Spleen (tissue), 11 donors: ENCODE measurements at regions not wholly inside any gene's neighbourhood (a gene's known extent, or its start where the extent isn't known, plus 50 kb on each side); places are given as distances from the start of the nearest gene placed in this dataset.

Experiments used
- DNase-seq: peaks from one replicate; pipeline ENCODE4 v3.0.0-alpha.2; 2020
- H3K27ac ChIP-seq, 8 donors: fragments of 200-600 bp; sonication (generic) in 7 of 8; 1 replicate in 4 of 8; 2 replicates in 4 of 8; pipeline versions ENCODE4 v1.5.0 to v1.8.0; 2016 to 2021; ENCODE audit warnings: inconsistent platforms in 4 of 8, mild to moderate bottlenecking in 4 of 8, moderate library complexity in 1 of 8
- H3K27me3 ChIP-seq, 7 donors: fragments of 200-600 bp; sonication (generic) in 6 of 7; replicated peaks in 1 of 7; 1 replicate in 4 of 7; 2 replicates in 3 of 7; pipeline versions ENCODE4 v1.5.0 to v1.8.0; 2016 to 2021; ENCODE audit warnings: inconsistent platforms in 3 of 7, mild to moderate bottlenecking in 1 of 7
- H3K36me3 ChIP-seq, 6 donors: fragments of 200-600 bp; sonication (generic) in 5 of 6; 1 replicate in 4 of 6; 2 replicates in 2 of 6; pipeline versions ENCODE4 v1.5.0 to v1.8.0; 2016 to 2021; ENCODE audit warnings: inconsistent platforms in 2 of 6
- H3K4me1 ChIP-seq, 6 donors: fragments of 200-600 bp; sonication (generic) in 5 of 6; 1 replicate in 3 of 6; 2 replicates in 3 of 6; pipeline versions ENCODE4 v1.5.0 to v1.8.0; 2016 to 2021; ENCODE audit warnings: inconsistent platforms in 3 of 6
- H3K4me3 ChIP-seq, 8 donors: fragments of 200-600 bp; sonication (generic) in 7 of 8; 1 replicate in 4 of 8; 2 replicates in 4 of 8; pipeline versions ENCODE4 v1.5.0 to v1.8.0; 2016 to 2021; ENCODE audit warnings: inconsistent platforms in 4 of 8, mild to moderate bottlenecking in 4 of 8, moderate library complexity in 2 of 8
- H3K9me3 ChIP-seq, 8 donors: fragments of 200-600 bp; sonication (generic) in 7 of 8; 1 replicate in 4 of 8; 2 replicates in 4 of 8; pipeline versions ENCODE4 v1.5.0 to v1.8.0; 2016 to 2021; ENCODE audit warnings: inconsistent platforms in 4 of 8
- CTCF ChIP-seq, 11 experiments: fragments of 200-600 bp in 7 of 11; fragments of 450-650 bp in 4 of 11; sonication (generic) in 4 of 11; IDR thresholded peaks in 8 of 11; conservative IDR thresholded peaks in 3 of 11; 1 replicate in 7 of 11; 2 replicates in 4 of 11; pipeline versions ENCODE4 v1.4.0 to v1.8.0; 2016 to 2021; ENCODE audit warnings: antibody characterized with exemption in 11 of 11, inconsistent platforms in 4 of 11, mild to moderate bottlenecking in 1 of 11
- POLR2A ChIP-seq, 3 donors: fragments of 450-650 bp; IDR thresholded peaks; one replicate each; pipeline ENCODE4 v1.5.1; 2017; ENCODE audit warnings: antibody characterized with exemption in 3 of 3, mild to moderate bottlenecking in 1 of 3
- POLR2AphosphoS5 ChIP-seq, 3 donors: sonication (generic); formaldehyde crosslinking; IDR thresholded peaks; one replicate each; pipeline ENCODE4 v1.5.1; 2017; ENCODE audit warnings: antibody characterized with exemption in 3 of 3
- WGBS, 5 donors: extraction: QIAGEN DNeasy Blood & Tissue Kit in 3 of 5; methylation state at CpG; one replicate each; pipeline versions ENCODE4 v1.1.5 to v1.1.7; 2013 to 2018; 5-methylcytosine and 5-hydroxymethylcytosine counted together
- intact Hi-C: fragments of 100-400 bp; cut with DNase I; formaldehyde crosslinking; loops from one replicate; pipeline ENCODE4 v1.15.0; 2023; ENCODE audit warnings: low total_unique reads
- donor health status: healthy with polysubstance abuse.
- donor health status: DM: no; HTN: no; CAD: no; lungs with moderate emphysema.
- donor health status: DM: no; HTN: no; CAD: no.
- donor health status: Bipolar disorder and iron deficiency.
- donor health status: healthy.
- donor health status: DM: no; HTN: no; CAD: no.
- donor health status: DM: yes; HTN: yes; CAD: no.

- DNase-seq, result no peak
- H3K4me3 ChIP-seq, result no peak overlapping the region
- H3K27me3 ChIP-seq, result peaks cover 0 to 3% (median 0%) of the 10 kb centered on the region in 7 donors
- H3K9me3 ChIP-seq, result no peaks in the 10 kb centered on the region
- H3K4me1 ChIP-seq, result no peaks in the 10 kb centered on the region
- TF ChIP-seq POLR2AphosphoS5 (IDR thresholded peaks at IDR 0.05), result no peak
- TF ChIP-seq POLR2A (IDR thresholded peaks at IDR 0.05), result no peak
- TF ChIP-seq CTCF (IDR thresholded peaks at IDR 0.05 in 8 of 11, conservative IDR thresholded peaks at IDR 0.05 in 3 of 11), result no peak
- H3K36me3 ChIP-seq, result no peaks in the 10 kb centered on the region
- H3K27ac ChIP-seq, result no peak overlapping the region
- intact Hi-C loops, result no loop called here
- 68 to 92% (median 76%) methylated on average over 2 of the region's 2 CpGs for WGBS, 5 donors
Observed at GRCh38 chr11:109148669-109149068, 273.3 kb upstream of the C11orf87 start.

GRCh38 chr11:109150581-109150980, 271.4 kb upstream of the C11orf87 start:
- Histone ChIP-seq H3K36me3 (no peaks in the 10 kb centered on the region), H3K4me1 (no peaks in the 10 kb centered on the region), H3K9me3 (peaks cover 0 to under 1% (median 0%) of the 10 kb centered on the region in 8 donors), H3K27ac (no peak overlapping the region), H3K27me3 (peaks cover 0 to 3% (median 0%) of the 10 kb centered on the region in 7 donors), H3K4me3 (no peak overlapping the region)
- intact Hi-C loops, result no loop called here
- WGBS, 5 donors, result 33 to 74% (median 69%) methylated on average over 2 of the region's 2 CpGs
- DNase-seq, result no peak
- TF ChIP-seq POLR2A (IDR thresholded peaks at IDR 0.05) (no peak), CTCF (IDR thresholded peaks at IDR 0.05 in 8 of 11, conservative IDR thresholded peaks at IDR 0.05 in 3 of 11) (no peak), POLR2AphosphoS5 (IDR thresholded peaks at IDR 0.05) (no peak)

GRCh38 chr11:109153836-109154235, 268.2 kb upstream of the C11orf87 start:
- peaks cover 0 to 16% (median 4%) of the 10 kb centered on the region in 8 donors for H3K9me3 ChIP-seq
- no peak for DNase-seq
- H3K27ac ChIP-seq, result no peak overlapping the region
- TF ChIP-seq POLR2A (IDR thresholded peaks at IDR 0.05) (no peak), POLR2AphosphoS5 (IDR thresholded peaks at IDR 0.05) (no peak), CTCF (IDR thresholded peaks at IDR 0.05 in 8 of 11, conservative IDR thresholded peaks at IDR 0.05 in 3 of 11) (no peak)
- H3K27me3 ChIP-seq, result no peaks in the 10 kb centered on the region
- no peak overlapping the region for H3K4me3 ChIP-seq
- H3K4me1 ChIP-seq, result no peaks in the 10 kb centered on the region
- no peaks in the 10 kb centered on the region for H3K36me3 ChIP-seq
- intact Hi-C loops, result no loop called here

GRCh38 chr11:109155291-109155690, 266.7 kb upstream of the C11orf87 start:
- no peaks in the 10 kb centered on the region for H3K36me3 ChIP-seq
- H3K4me1 ChIP-seq, result no peaks in the 10 kb centered on the region
- no peaks in the 10 kb centered on the region for H3K27me3 ChIP-seq
- no peak for TF ChIP-seq CTCF (IDR thresholded peaks at IDR 0.05 in 8 of 11, conservative IDR thresholded peaks at IDR 0.05 in 3 of 11)
- no peak for TF ChIP-seq POLR2AphosphoS5 (IDR thresholded peaks at IDR 0.05)
- no peak for TF ChIP-seq POLR2A (IDR thresholded peaks at IDR 0.05)
- DNase-seq, result no peak
- peaks cover 0 to 30% (median 6%) of the 10 kb centered on the region in 8 donors for H3K9me3 ChIP-seq
- H3K27ac ChIP-seq, result no peak overlapping the region
- intact Hi-C loops, result no loop called here
- no peak overlapping the region for H3K4me3 ChIP-seq
